Neural cell (in vitro differentiated cells): ENCODE measurements at regions not wholly inside any gene's neighbourhood (a gene's known extent, or its start where the extent isn't known, plus 50 kb on each side); places are given as distances from the start of the nearest gene placed in this dataset.

Experiments
- CTCF ChIP-seq: fragments of 450-650 bp; IDR thresholded peaks from 2 replicates; pipeline ENCODE4 v1.5.1; 2014; ENCODE audit warnings: antibody characterized with exemption, mild to moderate bottlenecking, moderate library complexity; ENCODE audit not compliant: poor library complexity, severe bottlenecking
- EZH2 ChIP-seq: fragments of 200-600, 300-800 bp; shearing (Covaris generic), sonication (generic); IDR thresholded peaks from 2 replicates; pipeline ENCODE4 v1.6.1; 2014; ENCODE audit warnings: antibody characterized with exemption, low read length, borderline replicate concordance, mild to moderate bottlenecking; ENCODE audit not compliant: insufficient read depth, poor library complexity, severe bottlenecking
- MXI1 ChIP-seq: fragments of 450-650 bp; conservative IDR thresholded peaks from 2 replicates; pipeline ENCODE4 v1.6.1; 2014; ENCODE audit warnings: antibody characterized with exemption, mild to moderate bottlenecking; ENCODE audit not compliant: poor library complexity, severe bottlenecking
- TAF1 ChIP-seq: IDR thresholded peaks from 2 replicates; pipeline ENCODE4 v1.6.1; 2012; ENCODE audit warnings: low read depth

- TF ChIP-seq CTCF (no peak), EZH2 (no peak), MXI1 (no peak), TAF1 (no peak)
Observed at GRCh38 chr7:18292584-18292983, 203.0 kb upstream of the HDAC9 start.
